Thyroid gland (tissue), 4 donors: ENCODE measurements at regions not wholly inside any gene's neighbourhood (a gene's known extent, or its start where the extent isn't known, plus 50 kb on each side); places are given as distances from the start of the nearest gene placed in this dataset.

ENCODE experiments used
- DNase-seq, 2 donors: peaks; one replicate each; pipeline ENCODE4 v3.0.0-alpha.2; 2019
- H3K27ac ChIP-seq, 3 donors: fragments of 200-600 bp; sonication (generic); 1 replicate in 2 of 3; 2 replicates in 1 of 3; pipeline ENCODE4 v1.5.1; 2016 to 2019; ENCODE audit warnings: mild to moderate bottlenecking in 1 of 3, moderate library complexity in 1 of 3
- H3K27me3 ChIP-seq: fragments of 200-600 bp; sonication (generic); one replicate; pipeline ENCODE4 v1.5.1; 2019
- H3K36me3 ChIP-seq, 2 donors: fragments of 200-600 bp; sonication (generic); one replicate each; pipeline ENCODE4 v1.5.1; 2016 to 2019
- H3K4me1 ChIP-seq, 2 donors: fragments of 200-600 bp; sonication (generic); one replicate each; pipeline ENCODE4 v1.5.1; 2017 to 2019
- H3K4me3 ChIP-seq, 3 donors: fragments of 200-600 bp; sonication (generic); replicated peaks in 1 of 3; 1 replicate in 2 of 3; 2 replicates in 1 of 3; pipeline ENCODE4 v1.5.1; 2016; ENCODE audit warnings: mild to moderate bottlenecking in 1 of 3
- H3K9me3 ChIP-seq: fragments of 200-600 bp; sonication (generic); one replicate; pipeline ENCODE4 v1.5.1; 2017
- CTCF ChIP-seq, 6 experiments: fragments of 200-600 bp in 3 of 6; fragments of 450-650 bp in 3 of 6; sonication (generic) in 3 of 6; IDR thresholded peaks; one replicate each; pipeline ENCODE4 v1.5.1; 2016 to 2019; ENCODE audit warnings: antibody characterized with exemption in 6 of 6, mild to moderate bottlenecking in 2 of 6, inconsistent platforms in 1 of 6, moderate library complexity in 1 of 6
- POLR2A ChIP-seq, 2 donors: fragments of 450-650 bp; IDR thresholded peaks; one replicate each; pipeline ENCODE4 v1.6.1; 2017; ENCODE audit warnings: antibody characterized with exemption in 2 of 2, mild to moderate bottlenecking in 2 of 2, moderate library complexity in 1 of 2
- WGBS, 2 donors: methylation state at CpG; one replicate each; pipeline ENCODE4 v1.1.5; 2017; 5-methylcytosine and 5-hydroxymethylcytosine counted together
- intact Hi-C: fragments of 100-400 bp; cut with DNase I; formaldehyde crosslinking; loops from one replicate; pipeline ENCODE4 v1.15.1; 2023

GRCh38 chr6:67199425-67199824 lies 1435.7 kb upstream of the ADGRB3 start:
- no peak overlapping the region for H3K4me3 ChIP-seq
- DNase-seq, result no peak
- no peaks in the 10 kb centered on the region for H3K36me3 ChIP-seq
- no peak overlapping the region for H3K27ac ChIP-seq
- intact Hi-C loops, result no loop called here
- no peaks in the 10 kb centered on the region for H3K27me3 ChIP-seq
- H3K4me1 ChIP-seq, result no peaks in the 10 kb centered on the region
- WGBS, 2 donors, result 72 to 84% methylated on average over 6 of the region's 6 CpGs
- H3K9me3 ChIP-seq, result no peaks in the 10 kb centered on the region
- TF ChIP-seq CTCF (IDR thresholded peaks at IDR 0.05) (no peak), POLR2A (IDR thresholded peaks at IDR 0.05) (no peak)

- Histone ChIP-seq H3K27me3 (no peaks in the 10 kb centered on the region), H3K4me3 (no peak overlapping the region), H3K9me3 (no peaks in the 10 kb centered on the region), H3K36me3 (no peaks in the 10 kb centered on the region), H3K4me1 (no peaks in the 10 kb centered on the region), H3K27ac (no peak overlapping the region)
- no peak for DNase-seq
- TF ChIP-seq POLR2A (IDR thresholded peaks at IDR 0.05) (no peak), CTCF (IDR thresholded peaks at IDR 0.05) (no peak)
- intact Hi-C loops, result no loop called here
These were observed 1444.3 kb upstream of the ADGRB3 start for GRCh38 chr6:67190733-67191132.

GRCh38 chr6:67184405-67184804 lies 1450.7 kb upstream of the ADGRB3 start:
- no peaks in the 10 kb centered on the region for H3K4me1 ChIP-seq
- no peak overlapping the region for H3K4me3 ChIP-seq
- H3K27ac ChIP-seq, result no peak overlapping the region
- TF ChIP-seq POLR2A (IDR thresholded peaks at IDR 0.05), result no peak
- no peak for TF ChIP-seq CTCF (IDR thresholded peaks at IDR 0.05)
- no peaks in the 10 kb centered on the region for H3K27me3 ChIP-seq
- DNase-seq, result no peak
- no peaks in the 10 kb centered on the region for H3K36me3 ChIP-seq
- H3K9me3 ChIP-seq, result no peaks in the 10 kb centered on the region
- WGBS, 2 donors, result 95 to 97% methylated on average over 1 of the region's 1 CpG
- intact Hi-C loops, result no loop called here

- H3K36me3 ChIP-seq, result no peaks in the 10 kb centered on the region
- no peaks in the 10 kb centered on the region for H3K9me3 ChIP-seq
- no peak for DNase-seq
- TF ChIP-seq POLR2A (IDR thresholded peaks at IDR 0.05), result no peak
- no peak for TF ChIP-seq CTCF (IDR thresholded peaks at IDR 0.05)
- H3K27ac ChIP-seq, result no peak overlapping the region
- H3K4me1 ChIP-seq, result no peaks in the 10 kb centered on the region
- 33 to 58% methylated on average over 1 of the region's 1 CpG for WGBS, 2 donors
- no peak overlapping the region for H3K4me3 ChIP-seq
- intact Hi-C loops, result no loop called here
- H3K27me3 ChIP-seq, result no peaks in the 10 kb centered on the region
These were observed 1460.0 kb upstream of the ADGRB3 start for GRCh38 chr6:67175101-67175500.

- H3K27me3 ChIP-seq, result no peaks in the 10 kb centered on the region
- H3K36me3 ChIP-seq, result no peaks in the 10 kb centered on the region
- 92 to 93% methylated on average over 1 of the region's 1 CpG for WGBS, 2 donors
- TF ChIP-seq CTCF (IDR thresholded peaks at IDR 0.05), result no peak
- no peak for TF ChIP-seq POLR2A (IDR thresholded peaks at IDR 0.05)
- no peak overlapping the region for H3K4me3 ChIP-seq
- H3K4me1 ChIP-seq, result no peaks in the 10 kb centered on the region
- H3K9me3 ChIP-seq, result no peaks in the 10 kb centered on the region
- intact Hi-C loops, result no loop called here
- DNase-seq, result no peak
- H3K27ac ChIP-seq, result no peak overlapping the region
These were observed 1458.6 kb upstream of the EYS start for GRCh38 chr6:67165606-67166005.
